Retina (tissue), 1 donor: ENCODE measurements at regions not wholly inside any gene's neighbourhood (a gene's known extent, or its start where the extent isn't known, plus 50 kb on each side); places are given as distances from the start of the nearest gene placed in this dataset.

Experiments used
- DNase-seq: peaks from one replicate; pipeline ENCODE4 v3.0.0-alpha.2; 2016

DNA sequence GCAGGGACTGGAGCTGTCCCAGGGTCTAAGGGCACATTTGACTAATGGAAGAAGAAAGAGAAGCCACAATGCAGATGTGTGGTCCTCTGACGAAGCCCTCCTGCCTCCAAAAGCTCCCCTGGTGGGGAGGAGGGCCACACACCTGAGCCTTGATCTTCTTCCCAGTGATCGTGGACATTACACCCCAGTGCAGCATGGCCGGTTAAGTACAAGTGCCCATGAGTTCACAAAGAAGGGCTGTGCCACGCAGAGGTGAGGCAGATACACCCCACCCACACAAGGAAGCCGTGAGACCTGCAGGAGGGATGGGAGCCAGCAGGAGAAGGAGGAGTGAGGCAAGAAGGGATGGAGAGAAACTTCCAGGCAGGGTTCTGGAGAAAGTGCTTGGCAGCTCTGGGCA is 199.0 kb upstream of the MVB12B start:
- DNase-seq, result no peak

- no peak for DNase-seq
These were observed 198.0 kb upstream of the MVB12B start for GRCh38 chr9:126128494-126129142.

DNA sequence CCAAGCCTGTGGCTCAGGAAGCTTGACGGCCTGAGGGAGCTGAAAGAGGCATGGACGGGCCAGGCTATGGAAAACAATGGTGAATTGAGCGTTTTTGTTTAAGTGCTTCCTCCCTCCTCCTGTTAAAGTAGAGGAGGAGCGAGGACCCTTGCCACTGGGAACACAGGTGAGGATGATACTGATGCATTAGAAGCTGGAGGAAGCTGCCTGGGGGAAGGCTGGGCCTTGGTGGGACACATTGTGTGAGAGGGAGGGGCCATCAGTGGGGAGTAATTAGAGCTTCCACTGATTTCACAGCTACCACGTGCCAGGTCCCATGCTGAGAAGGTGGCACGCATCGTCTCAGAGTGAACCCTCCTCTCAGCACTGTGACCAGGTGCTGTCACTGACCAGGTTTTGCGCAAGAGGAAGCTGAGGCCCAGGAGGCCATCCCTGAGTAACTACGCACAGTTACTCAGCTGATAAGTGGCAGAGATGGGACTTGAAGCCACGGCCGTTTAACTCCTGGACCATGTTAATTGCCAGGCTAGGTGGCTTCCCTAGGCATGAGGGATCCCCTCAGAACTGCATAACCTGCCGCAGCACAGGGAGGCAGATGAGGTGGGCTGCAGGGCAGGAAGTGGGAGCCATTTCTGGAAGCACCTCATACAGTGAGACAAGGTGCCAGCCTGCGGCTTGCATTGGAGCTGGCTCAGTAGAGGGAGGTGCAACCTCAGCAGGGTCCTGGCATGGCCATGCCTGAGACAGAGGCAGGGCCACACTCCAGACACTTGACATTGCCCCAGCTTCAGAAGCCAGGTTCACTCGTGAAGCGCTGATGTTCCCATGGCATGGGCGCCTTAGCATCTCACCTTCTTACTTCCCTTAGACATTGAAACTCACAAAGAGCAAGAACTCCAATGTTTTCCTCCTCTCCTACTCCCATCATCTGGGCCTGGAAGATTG is 195.3 kb upstream of the MVB12B start:
- DNase-seq, result no peak

DNA sequence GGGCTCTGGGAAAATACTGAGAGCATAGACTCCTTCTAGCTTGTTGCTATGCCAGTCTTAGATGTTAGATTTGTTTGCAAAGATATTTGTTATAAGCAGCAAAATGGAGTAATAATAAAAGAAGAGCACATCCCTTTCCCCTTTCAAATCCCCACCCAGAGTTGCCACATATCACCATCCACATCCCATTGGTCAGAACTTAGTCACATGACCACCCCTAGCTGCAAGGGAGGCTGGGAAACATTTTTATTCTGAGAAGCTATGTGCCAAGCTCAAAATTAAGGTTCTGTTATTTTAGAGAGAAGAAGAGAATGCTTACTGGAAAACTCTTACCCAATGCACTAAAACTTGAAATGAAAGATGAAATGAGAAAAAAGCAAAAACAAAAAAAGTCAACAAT is 193.9 kb upstream of the MVB12B start:
- no peak for DNase-seq

GRCh38 chr9:126144196-126144595 is 182.4 kb upstream of the MVB12B start:
- no peak for DNase-seq

DNA sequence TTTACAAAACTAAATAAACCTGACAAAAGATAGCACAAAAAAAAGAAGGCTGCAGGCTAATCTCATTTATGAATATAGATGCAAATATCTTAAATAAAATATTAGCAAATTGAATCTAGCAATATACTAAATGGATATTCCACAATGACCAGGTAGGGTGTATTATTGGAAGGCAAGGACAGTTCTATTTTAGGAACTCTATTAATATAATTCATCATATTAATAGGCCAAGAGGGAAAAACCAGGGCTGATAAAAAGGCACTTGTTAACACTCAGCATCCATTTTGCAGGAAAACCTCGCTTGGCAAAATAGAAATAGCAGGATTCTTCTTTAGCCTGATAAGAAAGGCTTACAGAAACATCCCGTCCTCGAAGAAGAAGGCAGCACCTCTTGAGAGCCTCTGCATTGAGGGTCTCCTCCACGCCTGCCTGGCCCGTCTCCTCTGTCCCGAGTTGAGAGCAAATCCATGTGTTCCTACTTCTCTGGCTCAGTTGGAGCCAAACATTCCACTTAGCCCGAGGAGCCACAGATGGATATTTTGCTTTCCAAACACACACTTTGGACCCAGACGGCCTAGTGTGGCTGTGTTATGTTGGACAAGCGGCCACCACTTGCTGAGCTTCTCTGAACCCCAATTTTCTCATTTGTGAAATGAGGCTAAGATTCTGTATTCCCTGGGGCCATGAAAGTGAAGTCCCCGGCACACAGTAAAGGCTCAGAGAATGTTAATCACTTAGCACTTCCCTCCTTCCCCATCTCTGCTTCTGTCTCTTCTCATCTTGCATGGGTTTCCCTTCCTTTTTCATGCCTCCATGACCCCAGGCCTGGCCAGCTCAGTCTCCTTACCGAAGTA is 181.8 kb upstream of the MVB12B start:
- DNase-seq, result no peak

DNA sequence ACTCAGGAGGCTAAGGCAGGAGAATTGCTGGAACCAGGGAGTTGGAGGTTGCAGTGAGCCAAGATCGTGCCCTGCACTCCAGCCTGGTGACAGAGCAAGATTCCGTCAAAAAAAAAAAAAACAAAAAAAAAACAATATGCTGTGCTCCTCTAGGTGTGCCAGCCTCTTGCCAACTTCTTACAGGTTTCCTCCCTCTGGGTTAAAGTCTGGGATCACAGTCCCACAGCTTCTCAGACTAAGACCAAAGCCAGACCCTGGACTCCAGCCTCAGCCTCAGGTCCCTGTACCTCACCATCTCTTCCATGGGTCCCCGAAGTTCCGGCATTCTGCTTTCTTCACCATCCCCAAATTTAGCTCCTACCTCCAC is 180.8 kb upstream of the MVB12B start:
- DNase-seq, result no peak

DNA sequence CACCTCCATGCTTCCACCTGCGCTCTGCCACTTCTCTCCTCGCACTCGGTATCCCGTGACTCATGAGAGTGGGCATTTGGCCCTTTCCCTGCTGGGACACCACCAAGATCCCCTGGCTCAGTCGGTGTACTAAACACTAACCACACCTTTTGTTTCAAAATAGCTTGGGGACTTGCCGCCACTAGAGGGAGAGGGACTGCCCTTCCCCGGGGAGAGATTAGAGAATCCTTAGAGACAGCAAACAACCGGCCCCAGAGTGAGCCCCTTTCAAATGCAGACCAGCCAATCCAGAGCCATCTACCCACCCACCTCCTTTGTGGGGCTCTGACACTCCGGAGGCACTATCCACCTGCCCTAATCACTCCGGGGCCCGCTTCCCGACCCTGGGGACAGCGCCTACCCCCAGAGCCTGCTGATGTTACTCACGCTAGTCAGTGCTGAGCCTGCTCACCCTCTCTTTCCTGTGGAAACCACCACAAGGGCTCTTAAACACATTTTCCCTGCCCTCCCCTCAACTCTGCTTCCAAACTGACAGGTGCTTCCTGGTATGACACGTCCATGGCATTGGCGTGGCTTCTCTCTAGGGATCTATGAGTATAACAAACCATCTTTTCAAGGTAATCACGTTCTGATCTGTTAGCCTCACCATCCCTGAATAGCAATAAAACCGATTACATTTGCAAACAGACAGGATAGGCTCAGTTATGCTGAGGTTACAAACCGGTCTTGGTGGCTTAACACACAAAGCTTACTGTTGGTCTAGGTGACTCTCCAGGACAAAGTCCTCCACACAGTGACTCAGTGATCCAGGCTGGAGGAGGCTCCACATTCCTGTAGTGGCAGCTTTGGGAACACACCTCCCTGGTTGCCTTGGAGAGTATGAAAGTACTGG is 180.1 kb upstream of the MVB12B start:
- peak; percentile 46 for DNase-seq

DNA sequence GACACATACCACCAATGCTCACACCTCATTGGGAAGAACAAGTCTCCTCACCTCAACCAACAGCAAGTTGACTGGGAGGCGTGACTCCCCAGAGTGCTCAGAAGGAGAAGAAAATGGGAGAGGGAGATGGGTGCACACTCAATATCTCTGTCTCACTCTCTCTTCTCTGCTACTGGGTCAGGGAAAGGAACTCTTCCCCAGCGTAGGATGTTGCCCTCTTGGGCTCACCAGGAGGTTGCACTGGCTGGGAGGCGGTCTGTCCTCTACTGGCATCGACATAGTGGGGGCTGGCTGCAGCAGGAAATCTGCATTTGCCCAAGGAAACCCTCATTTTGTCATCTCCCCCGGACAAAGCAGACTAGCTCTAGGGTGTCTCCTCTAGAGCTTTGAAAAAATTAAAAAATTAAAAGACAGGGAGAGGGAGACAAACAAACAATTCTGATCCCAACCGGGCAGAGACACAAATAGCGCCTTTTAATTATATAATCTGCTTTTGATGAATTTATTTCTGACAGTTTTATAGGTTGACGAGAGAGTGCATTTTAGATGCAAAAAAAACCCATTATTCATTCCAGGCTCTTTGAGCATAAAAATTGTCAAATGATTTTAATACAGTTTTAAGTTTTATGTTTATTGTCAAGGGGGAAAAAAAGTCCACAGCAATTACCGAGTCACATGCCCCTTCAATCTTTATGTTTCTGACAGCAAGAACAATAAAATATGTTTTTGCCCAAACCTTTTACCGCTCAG is 179.3 kb upstream of the MVB12B start:
- DNase-seq, result no peak

DNA sequence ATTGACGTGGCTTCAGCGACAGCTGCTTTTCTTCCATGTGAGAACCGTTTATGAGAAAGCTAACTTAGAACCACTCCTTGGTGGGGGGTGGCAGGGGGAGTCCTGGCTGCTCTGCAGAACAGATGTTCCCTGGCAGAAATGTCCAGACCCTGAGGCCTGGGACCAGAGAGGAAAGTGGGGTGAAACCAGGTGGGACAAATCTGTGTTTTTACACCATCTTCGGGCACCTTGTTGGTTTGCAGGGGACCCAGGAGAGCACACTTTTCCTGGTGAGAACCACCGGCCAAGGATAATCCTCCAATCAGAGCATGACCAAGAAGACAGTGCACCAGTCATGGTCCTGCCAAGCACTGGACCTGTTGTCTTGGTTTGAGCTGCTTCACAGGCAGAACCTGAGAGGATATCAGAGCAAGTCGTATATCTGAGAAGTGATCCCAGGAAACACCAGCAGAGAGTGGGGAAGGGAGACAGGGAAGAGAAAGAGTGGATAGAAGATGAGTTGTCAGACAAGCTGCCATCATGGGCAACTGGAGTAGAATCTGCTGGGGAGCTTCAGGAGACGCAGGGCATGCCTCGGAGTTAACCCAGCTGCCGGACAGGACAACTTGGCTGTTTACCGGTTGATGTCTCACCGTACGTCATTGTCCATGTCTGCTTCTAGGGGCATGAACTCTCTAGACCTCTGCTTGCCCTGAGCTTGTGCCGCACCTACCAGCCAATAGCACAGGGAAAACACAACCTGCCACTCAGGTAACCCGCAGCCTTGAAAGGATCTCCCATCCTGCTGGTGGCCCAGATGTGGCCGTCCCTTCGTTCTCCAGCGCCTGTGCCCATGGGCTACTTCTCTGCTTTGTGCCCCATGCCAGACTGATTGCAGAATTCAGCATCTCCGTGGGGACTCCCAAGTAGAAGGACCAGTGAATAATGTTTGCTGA is 178.4 kb upstream of the MVB12B start:
- no peak for DNase-seq

GRCh38 chr9:126148994-126149393 is 177.6 kb upstream of the MVB12B start:
- DNase-seq, result no peak

- DNase-seq, result no peak
These were observed 177.0 kb upstream of the MVB12B start for GRCh38 chr9:126149661-126150060.

DNA sequence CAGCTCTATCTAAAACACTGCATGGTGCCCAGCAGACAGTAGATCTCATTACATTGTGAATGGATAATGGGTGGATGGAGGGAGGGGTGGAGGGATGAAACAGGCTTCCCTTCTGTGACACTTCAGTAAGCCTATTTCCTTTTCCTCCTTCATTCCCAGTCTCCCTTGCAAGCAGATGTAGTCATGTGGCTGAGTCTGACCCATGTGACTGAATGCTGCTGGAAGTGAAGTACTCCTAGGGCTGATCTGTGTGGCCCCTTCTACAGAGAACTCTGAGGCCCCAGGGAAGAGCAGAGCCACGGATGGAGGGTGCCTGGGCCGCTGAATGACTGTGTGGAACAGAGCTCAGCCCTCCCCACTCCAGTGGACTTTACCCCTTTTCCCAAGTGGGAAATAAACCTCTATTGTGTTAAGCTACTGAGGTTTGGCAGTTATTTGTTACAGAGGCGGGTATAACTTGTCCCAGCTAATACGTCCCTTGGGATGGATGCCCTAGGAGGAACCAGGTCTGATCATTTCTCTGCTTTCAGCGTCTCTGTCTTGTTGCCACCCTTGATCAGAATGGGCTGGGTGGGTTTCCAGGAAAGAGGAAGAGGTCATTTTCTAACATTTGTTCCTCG is 176.1 kb upstream of the MVB12B start:
- DNase-seq, result no peak

- DNase-seq, result no peak
These were observed 175.5 kb upstream of the MVB12B start for GRCh38 chr9:126151031-126151685.

DNA sequence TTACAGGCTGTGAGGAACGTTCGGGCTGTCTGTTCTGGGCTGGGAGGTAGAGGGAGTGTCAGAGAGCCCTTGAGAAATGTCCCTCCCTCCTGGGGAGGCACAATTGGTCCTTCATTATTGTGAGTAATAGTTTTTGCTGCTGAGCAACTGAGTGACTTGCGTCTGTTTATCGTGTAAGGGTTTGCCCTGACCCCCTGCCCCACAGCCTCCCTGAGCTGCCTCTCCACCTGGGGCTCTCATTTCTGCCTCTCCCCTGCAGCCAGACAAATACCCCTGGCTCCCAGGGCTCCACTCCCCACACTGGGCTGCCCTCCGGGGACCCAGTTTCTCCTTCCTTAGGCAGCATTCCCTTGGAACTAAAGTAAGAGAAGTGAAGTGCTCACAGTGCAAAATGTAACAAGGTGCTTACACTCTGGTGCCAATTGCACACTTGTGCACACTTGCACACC is 174.9 kb upstream of the MVB12B start:
- DNase-seq, result no peak

DNA sequence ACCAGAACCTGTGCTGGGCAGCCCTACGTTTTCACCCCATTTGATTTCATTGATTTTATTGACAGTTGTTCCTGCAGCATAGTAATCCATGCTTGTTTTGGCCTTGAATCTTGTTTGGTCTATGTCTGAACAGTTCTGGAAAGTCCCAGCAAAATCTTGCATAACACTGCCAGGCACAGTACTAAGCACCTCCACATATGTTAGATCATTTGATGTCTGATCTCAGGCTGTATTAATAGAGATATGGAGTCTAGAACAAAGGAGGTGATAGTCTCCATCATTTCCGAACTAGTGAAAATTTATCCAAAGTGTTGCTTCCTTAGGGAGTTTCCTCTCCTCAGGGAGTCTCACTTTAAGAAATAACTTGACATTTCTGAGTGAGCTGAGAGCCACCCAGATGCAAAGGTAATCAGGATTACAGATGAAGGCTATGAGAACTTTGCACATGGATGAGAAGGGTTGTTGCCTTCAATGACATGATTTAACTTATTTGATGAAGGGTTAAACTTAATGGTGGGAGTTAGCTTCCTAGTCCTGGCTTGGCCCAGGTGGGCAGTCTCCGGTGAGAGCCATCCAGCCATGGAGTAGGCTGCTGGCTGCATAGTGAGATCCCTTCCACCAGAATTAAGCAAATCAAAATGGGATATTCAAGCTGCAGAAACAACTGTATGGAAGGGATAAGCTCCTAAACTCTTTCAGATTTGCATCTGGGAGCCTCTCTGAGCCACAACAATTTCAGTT is 173.8 kb upstream of the MVB12B start:
- DNase-seq, result no peak

DNA sequence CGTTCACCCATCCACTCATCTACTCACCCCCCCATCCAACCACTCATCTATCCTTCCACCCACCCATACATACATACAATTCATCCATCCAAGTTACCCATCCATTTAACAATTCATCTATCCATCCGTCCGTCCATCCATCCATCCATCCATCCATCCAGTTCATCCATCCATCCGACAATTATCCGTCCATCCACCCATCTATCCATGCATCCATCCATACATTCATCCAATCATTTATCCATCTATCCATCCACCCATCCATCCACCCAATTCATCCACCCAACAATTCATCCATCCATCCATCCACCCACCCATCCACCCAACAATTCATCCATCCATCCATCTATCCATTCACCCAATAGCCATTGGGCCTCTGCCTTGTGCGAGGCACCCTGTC is 173.2 kb upstream of the MVB12B start:
- no peak for DNase-seq

- DNase-seq, result peak; percentile 34
These were observed 172.3 kb upstream of the MVB12B start for GRCh38 chr9:126154182-126154827.
